Stimulated activated CD8-positive, alpha-beta memory T cell treated with anti-CD3 and anti-CD28 coated beads, Interleukin-4, amount 100 ng/mL, for 4 hours (primary cell): ENCODE measurements at regions not wholly inside any gene's neighbourhood (a gene's known extent, or its start where the extent isn't known, plus 50 kb on each side); places are given as distances from the start of the nearest gene placed in this dataset.
"Not testable (repeated sequence)": the region's sequence is repeated elsewhere in the genome, so short reads cannot be mapped to it uniquely, and the experiment has no call there.

Source experiments
- DNase-seq, 2 donors: peaks; one replicate each; pipeline ENCODE4 v3.0.0-alpha.2; 2020; ENCODE audit warnings: low read depth in 2 of 2, low spot score in 1 of 2

- not testable (repeated sequence) for DNase-seq
These were observed 86.7 kb upstream of the CDC42EP3 start for GRCh38 chr2:37758141-37758601.

DNA sequence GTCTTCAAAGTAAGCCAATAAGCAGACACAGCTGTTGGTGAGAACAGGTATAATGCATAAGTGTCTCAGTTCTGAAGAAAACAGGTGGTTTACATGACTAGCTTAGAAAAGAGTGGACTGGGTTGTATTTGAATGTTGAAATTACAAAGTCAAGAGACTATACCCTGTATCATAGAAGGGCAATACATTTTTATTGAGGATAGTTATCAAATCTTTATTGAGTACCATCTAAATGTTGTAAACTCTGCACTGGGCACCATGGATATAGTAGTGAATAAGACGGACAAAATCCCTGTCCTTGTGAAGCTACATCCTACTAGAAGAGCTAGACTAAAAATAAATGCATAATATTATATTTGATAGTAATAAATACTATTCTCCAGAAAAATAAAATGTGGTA lies 88.5 kb upstream of the CDC42EP3 start:
- DNase-seq, result not testable (repeated sequence)

DNA sequence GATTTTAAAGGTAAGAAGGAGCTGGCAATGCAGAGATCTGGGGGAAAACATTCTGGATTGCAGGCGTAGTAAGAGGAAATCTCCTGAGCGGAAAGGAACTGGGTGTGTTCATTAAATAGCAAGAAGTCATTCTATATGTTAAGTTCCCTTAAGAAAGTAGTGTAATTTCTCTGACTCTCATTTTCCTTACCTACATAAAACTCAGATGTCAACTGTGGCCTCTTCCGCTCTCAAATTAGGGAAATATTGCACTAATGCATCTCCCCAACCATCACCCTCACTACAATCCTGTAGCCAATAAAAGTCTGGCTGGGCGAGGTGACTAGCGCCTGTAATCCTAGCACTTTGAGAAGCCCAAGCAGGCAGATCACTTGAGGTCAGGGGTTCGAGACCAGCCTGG lies 89.0 kb upstream of the CDC42EP3 start:
- no peak for DNase-seq

DNA sequence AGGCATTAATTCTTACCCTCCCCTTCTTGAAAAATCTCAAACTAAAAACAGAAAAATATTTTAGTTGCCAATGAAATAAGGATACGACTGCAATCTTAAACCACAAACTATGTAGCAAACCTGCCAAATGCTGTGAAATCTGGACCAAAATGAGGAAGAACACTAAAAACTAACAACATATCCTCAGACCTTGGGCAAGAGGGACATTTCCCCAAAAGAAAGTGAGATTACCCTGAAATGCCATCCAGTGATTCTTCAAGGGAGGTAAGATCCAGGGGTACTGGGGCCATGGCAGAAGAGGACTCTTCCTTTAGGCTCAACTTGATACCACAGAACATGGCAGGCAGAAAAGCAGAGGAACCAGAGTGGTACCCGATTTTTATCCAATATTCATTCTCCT lies 90.8 kb upstream of the CDC42EP3 start:
- not testable (repeated sequence) for DNase-seq

GRCh38 chr2:37764739-37765138 lies 93.3 kb upstream of the CDC42EP3 start:
- DNase-seq, result no peak

- DNase-seq, result no peak
These were observed 94.7 kb upstream of the CDC42EP3 start for GRCh38 chr2:37766106-37766505.

DNA sequence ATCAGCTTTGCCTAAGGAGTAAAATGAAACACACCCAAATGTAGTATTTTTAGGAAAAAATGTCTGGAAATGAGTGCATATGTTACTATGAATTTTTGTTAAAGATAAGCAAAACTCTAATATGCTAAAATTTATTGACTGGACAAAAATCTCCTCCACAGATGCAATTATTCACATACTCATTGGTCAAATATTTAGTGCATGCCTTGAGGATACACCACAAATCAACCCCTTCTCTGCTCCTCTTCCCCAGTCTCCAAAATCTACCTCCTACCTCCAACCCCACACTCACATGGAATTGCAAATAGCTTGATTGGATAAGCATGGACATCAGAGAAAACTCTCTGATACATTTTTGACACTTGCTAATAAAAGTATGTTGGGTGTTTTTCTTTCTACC lies 95.6 kb upstream of the CDC42EP3 start:
- DNase-seq, result no peak

GRCh38 chr2:37767959-37768925 lies 96.8 kb upstream of the CDC42EP3 start:
- DNase-seq, result no peak

GRCh38 chr2:37769551-37769950 lies 98.1 kb upstream of the CDC42EP3 start:
- DNase-seq, result no peak

DNA sequence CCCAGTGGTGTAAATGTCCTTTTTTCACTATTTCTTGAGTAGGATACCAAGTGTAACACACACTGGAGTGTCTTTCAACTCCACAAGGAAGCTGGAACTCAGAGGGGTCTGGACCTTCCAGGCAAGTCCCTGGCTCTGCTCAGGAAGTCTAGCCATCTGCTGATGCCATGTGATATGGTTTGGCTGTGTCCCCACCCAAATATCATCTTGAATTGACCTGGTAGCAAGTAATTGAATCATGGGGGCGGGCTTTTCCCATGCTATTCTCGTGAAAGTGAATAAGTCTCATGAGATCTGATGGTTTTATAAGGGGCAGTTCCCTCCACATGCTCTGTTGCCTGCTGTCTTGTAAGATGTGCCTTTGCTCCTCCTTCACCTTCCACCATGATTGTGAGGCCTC lies 99.4 kb upstream of the CDC42EP3 start:
- DNase-seq, result no peak

DNA sequence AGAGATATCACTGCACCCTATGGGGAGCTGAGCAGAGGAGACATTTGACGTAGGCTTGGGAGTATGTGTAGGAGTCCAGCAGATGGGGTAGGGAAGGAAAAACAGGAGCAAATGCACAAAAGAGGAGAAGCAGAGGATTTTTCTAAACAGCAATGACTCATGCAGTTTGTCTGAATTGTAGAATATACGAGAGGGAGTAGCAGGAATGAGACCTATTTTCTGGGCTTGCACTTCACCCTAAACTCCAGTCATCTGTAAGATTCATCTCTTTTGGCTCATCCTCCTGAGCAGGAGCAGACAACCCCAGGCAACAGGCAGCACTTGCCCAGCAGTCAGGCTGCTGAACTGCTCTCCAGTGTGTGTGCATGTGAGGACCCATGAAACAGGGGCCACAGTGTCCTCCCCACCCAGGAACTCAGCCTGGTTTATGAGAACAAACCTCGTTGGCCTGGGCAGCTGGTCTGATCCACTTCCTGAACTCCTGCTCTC lies 100.2 kb upstream of the CDC42EP3 start:
- DNase-seq, result no peak

GRCh38 chr2:37773371-37774130 lies 102.1 kb upstream of the CDC42EP3 start:
- no peak for DNase-seq

DNA sequence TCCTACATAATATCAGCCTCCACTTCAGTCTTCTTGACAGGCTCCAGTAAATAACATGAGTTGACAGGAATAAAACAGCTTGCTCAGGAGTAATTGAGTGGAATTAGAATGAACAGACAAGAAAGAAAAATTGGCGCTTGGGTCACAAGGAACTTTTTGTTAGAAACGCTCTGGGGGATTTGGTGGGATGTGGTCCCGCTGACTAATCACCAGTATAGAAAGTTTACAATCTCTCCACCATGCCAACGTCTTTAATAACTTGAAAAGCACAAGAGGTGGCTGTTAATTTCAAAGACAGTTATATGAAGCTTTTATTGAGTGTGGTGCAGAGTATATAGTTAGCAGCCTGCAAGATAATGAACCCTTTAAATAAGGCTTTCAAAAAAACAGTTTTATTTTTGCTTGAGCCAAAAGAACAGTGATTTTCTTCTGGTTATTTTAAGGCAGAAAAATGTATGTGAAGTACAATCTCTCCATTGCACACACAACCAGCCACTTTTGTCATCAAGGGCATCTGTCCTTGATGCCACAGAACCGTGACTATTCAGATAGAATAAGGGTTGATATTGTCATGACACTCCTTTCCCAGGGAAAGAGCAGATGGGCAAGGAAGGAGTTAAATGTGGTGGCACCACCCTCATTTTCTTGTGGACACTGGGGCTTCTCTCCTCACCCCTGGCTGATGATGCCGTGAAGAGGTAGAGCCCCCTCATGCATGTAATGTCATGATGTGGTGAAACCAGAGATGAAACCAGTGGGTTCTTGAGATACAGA lies 102.9 kb upstream of the CDC42EP3 start:
- DNase-seq, result not testable (repeated sequence)

DNA sequence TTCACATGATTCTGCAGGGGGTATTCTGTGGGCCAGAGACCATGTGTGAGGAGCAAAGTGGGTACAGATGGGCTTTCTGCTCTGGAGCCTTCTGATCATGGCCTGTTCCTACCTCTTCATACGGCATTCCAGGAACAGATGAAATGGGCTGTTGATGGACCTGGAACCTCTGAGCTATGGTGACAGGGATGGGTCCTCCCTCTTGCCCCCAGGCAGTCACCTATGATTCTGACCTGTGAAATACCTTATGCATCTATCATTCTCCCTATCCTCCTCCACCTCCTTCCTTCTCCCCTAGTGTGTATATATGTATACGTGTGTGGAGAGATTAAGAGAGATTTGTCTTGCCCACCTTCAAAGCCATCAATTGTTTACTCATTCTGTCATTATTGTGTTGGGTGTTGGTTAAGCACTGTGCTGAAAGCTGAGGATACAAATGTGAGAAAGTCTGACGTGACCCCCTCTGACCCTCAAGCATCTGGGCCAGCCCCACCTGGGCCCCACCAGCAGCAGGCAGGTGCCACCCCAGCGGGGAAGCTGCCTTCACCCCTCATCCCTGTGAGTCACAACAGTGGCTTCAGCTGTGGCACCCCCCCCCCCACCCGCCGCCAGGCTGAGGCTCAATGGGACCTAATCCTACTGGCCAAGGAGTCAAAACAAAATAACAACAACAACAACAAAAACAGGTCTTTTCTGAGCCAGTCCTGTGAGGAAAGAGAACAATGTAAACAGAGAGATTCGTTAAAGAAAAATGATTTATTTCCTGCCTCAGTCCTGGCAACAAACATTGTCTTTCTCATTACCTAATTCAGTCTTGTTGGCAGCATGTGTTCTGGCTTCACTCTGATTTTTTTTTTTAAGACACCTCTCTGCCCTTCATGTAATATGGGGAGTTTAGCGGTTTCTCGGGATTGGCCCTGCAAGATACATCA lies 103.8 kb upstream of the CDC42EP3 start:
- no peak for DNase-seq

DNA sequence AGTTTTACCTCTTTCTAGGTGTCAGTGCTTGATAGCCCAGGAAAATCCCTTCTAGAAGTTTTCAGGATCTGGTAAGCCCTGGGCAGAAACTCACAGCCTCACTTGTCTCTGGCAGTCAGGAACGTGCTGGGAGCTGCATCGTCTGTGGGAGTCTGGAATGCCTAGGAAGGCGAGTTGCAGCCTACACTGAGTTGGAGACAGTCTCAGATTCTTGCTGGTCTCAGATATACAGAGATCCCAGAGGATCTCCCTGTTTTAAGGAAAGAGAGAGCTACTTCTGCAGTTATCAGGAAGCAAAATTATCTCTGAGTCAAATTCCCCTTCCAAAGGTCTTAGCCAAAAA lies 104.4 kb upstream of the CDC42EP3 start:
- no peak for DNase-seq

DNA sequence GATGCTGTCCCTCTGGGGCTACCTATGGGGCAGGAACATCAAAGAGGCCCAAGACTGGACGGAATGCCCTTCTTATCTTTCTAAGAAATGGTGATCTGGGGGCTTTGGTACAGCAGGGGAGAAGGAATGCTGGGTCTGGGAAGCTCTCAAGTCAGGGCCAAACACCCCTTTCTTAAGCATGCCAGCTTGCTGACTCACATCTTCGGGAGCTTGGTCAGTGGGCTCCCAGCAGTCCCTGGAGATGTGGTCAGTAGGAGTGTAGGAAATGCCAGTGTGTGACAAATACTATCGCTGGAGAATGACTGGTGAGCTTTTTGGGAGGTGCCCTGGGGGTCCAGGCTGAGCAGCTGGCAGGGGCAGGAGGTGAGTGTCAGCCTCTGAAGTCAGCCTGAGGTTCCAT lies 105.0 kb upstream of the CDC42EP3 start:
- no peak for DNase-seq

DNA sequence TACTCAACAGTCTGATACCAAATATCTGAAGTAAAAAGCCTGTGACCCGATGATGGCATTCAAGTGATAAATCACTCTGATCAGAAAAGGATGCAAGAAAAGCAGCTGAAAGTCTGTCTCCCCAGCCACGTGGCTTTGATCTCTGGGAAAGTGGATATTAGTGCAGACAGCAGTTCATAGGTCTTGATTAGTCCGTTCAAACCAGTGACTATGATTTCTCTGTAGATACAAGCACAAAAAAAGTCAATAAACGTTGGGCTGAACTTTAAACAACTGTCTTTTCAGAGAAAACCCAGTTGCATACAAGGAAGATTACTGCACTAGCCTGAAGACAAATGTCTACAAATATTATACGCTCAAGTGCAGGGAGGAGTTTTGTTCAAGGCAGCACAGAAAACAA lies 107.7 kb upstream of the CDC42EP3 start:
- DNase-seq, result no peak

DNA sequence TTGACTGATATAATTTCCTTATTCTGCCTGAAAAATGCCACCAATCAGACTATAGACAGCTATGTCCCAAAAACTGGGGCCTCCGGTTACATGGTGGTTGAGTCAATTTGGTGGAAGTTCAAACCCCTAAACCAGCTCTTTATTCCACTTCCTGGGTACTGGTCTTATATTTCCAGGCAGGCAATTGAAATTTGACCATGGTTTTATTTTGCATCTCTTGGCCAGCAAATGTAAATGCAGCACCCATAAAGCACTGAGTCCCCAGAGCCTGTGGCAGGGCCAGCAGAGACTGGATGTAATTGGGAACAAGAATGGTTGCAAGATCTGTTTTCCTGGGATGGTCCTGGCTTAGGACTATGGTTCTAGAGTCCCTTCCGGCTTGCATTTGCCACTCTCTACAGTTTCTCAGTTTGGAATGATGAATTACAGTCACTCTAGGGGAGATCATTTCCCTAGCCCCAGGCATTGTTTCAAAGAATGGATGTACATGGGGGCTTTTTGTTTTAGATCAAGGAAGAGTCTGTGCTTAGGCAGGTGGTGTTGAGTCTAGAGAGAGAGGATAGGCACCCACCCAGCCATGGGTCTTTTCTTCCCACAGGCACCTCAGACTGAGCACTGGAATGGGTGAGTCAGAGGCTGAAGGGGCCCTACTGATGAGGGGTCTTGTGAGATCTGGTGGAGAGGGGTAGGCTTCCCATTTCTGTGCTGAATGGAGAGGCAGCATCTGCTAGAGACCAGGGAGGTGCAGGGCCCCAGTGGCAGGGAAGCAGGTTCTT lies 108.4 kb upstream of the CDC42EP3 start:
- DNase-seq, result no peak

GRCh38 chr2:37780387-37780676 lies 108.9 kb upstream of the CDC42EP3 start:
- DNase-seq, result no peak

GRCh38 chr2:37781028-37781427 lies 109.6 kb upstream of the CDC42EP3 start:
- DNase-seq, result no peak
